IPS-20b (cell line): ENCODE measurements at regions not wholly inside any gene's neighbourhood (a gene's known extent, or its start where the extent isn't known, plus 50 kb on each side); places are given as distances from the start of the nearest gene placed in this dataset.
"Not testable (repeated sequence)": the region's sequence is repeated elsewhere in the genome, so short reads cannot be mapped to it uniquely, and the experiment has no call there.

Source experiments
- H3K27ac ChIP-seq: one replicate; pipeline ENCODE4 v1.5.1; 2013; ENCODE audit warnings: low read length
- H3K27me3 ChIP-seq: 2 replicates; pipeline ENCODE4 v1.6.1; 2013; ENCODE audit warnings: mild to moderate bottlenecking, low read length, inconsistent platforms; ENCODE audit not compliant: insufficient read depth
- H3K36me3 ChIP-seq: 2 replicates; pipeline ENCODE4 v1.6.1; 2013; ENCODE audit warnings: low read depth, mild to moderate bottlenecking, inconsistent platforms, low read length, moderate library complexity; ENCODE audit not compliant: insufficient read depth
- H3K4me1 ChIP-seq: 2 replicates; pipeline ENCODE4 v1.6.1; 2013; ENCODE audit warnings: mild to moderate bottlenecking, control low read depth, inconsistent platforms, low read length, moderate library complexity; ENCODE audit not compliant: insufficient read depth
- H3K4me3 ChIP-seq: 2 replicates; pipeline ENCODE4 v1.5.1; 2013; ENCODE audit warnings: mild to moderate bottlenecking, low read length, inconsistent platforms
- H3K9ac ChIP-seq: 2 replicates; pipeline ENCODE4 v1.6.1; 2013; ENCODE audit warnings: low read depth, mild to moderate bottlenecking, inconsistent platforms, low read length, moderate library complexity
- H3K9me3 ChIP-seq: 2 replicates; pipeline ENCODE4 v1.6.1; 2013; ENCODE audit warnings: mild to moderate bottlenecking, low read depth, low read length, inconsistent platforms; ENCODE audit not compliant: insufficient read depth

GRCh38 chr18:52237551-52237950 is 102.4 kb upstream of the DCC start:
- Histone ChIP-seq H3K27ac (no peak overlapping the region), H3K27me3 (no peaks in the 10 kb centered on the region), H3K36me3 (no peaks in the 10 kb centered on the region), H3K4me1 (no peaks in the 10 kb centered on the region), H3K9me3 (no peaks in the 10 kb centered on the region), H3K9ac (no peak overlapping the region), H3K4me3 (no peak overlapping the region)

DNA sequence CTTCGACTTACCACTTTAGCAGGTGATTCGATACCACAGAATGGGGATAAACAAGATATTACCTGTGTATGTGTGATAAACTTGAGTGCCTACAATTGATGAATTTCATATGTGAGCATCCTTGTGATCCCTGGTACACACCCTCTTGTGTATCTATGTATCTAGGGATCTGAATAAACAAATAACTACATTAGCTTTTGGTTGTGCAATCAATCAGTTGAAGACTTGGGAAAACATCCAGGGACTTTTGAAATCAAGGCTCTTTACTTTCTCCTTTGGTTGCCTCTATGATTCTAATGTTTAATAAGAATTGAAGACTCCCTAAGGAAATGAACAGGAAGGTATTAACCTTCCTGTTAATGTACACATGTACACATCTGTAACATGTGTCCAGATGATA is 97.3 kb upstream of the DCC start:
- Histone ChIP-seq H3K36me3 (no peaks in the 10 kb centered on the region), H3K27ac (no peak overlapping the region), H3K4me3 (no peak overlapping the region), H3K4me1 (no peaks in the 10 kb centered on the region), H3K9ac (no peak overlapping the region), H3K9me3 (peaks cover 6% of the 10 kb centered on the region), H3K27me3 (no peaks in the 10 kb centered on the region)

DNA sequence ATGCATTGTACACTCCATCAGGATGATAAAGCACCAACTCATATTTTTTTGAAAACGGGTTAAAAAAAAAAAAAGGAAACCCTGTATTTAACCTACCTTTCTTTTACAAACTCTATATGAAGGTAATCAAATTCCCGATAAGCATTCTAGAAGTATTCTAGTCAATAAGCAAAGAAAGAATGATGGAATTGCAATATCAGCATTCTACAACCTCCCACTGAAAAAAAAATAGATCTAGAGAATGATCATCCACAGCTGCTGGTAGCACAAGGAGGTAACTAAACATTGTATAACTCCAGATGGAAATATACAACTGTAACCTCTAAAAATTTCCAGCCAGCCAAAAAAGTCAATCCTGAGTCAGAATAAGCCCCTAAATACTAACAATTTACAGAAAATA is 95.3 kb upstream of the DCC start:
- H3K27me3 ChIP-seq, result no peaks in the 10 kb centered on the region
- no peaks in the 10 kb centered on the region for H3K36me3 ChIP-seq
- H3K27ac ChIP-seq, result no peak overlapping the region
- peaks cover 7% of the 10 kb centered on the region for H3K9me3 ChIP-seq
- no peaks in the 10 kb centered on the region for H3K4me1 ChIP-seq
- no peak overlapping the region for H3K4me3 ChIP-seq
- no peak overlapping the region for H3K9ac ChIP-seq

GRCh38 chr18:52254367-52254766 is 85.6 kb upstream of the DCC start:
- Histone ChIP-seq H3K27ac (no peak overlapping the region), H3K36me3 (no peaks in the 10 kb centered on the region), H3K27me3 (no peaks in the 10 kb centered on the region), H3K9ac (no peak overlapping the region), H3K4me3 (no peak overlapping the region), H3K4me1 (peaks cover 10% of the 10 kb centered on the region), H3K9me3 (no peaks in the 10 kb centered on the region)

DNA sequence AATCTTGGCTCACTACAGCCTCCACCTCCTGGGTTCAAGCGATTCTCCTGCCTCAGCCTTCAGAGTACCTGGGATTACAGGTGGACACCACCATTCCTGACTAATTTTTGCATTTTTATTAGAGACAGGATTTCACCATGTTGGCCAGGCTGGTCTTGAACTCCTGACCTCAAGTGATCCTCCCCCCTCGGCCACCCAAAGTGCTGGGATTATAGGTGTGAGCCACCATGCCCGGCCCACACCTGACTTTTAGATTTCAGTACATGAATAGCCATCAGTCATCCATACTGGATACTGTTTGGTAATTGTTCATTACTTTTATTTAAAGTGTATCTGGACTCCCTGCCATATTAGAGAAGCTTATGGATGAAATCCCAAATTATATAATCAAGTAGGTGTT is 82.6 kb upstream of the DCC start:
- H3K27me3 ChIP-seq, H3K36me3 ChIP-seq, H3K9me3 ChIP-seq, H3K27ac ChIP-seq, H3K4me1 ChIP-seq, H3K9ac ChIP-seq, H3K4me3 ChIP-seq: not testable (repeated sequence)

DNA sequence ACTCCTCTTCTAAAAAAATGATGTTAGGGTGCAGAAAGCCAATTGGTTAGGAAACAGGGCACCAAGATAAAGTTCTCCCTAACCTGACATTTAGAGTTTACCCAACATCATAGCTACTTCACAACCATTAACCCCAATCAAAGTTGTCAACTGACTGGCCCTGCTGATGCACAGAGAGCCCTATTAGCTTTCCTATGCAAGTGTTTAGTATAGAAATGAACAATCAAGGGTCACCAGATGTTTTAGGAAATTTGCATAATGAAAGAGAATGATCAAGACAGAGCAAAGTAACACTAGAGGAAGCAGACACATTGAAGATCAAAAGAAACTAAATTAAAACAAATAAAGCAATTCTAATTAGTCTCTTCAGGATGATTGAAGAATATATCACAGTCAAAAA is 64.2 kb upstream of the DCC start:
- peaks cover 5% of the 10 kb centered on the region for H3K4me1 ChIP-seq
- no peaks in the 10 kb centered on the region for H3K27me3 ChIP-seq
- no peaks in the 10 kb centered on the region for H3K36me3 ChIP-seq
- no peaks in the 10 kb centered on the region for H3K9me3 ChIP-seq
- H3K27ac ChIP-seq, result no peak overlapping the region
- H3K4me3 ChIP-seq, result no peak overlapping the region
- no peak overlapping the region for H3K9ac ChIP-seq

DNA sequence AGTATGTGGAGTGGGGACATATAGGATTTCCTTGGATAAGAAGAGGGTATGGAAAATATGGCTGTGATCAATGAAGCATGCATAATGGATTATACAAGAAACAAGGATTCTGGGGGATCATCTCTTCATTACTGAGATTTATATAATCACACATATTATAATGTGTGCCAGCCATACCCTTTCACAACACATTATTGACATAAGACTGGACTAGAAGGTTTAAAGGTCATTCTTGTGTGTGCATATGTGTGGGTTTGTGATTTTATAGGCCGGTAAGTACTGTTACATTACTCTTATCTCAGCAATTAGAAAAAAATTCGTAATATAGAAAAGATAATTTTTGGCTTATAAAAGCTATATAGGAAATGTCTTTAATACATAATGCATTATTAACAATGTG is 62.2 kb upstream of the DCC start:
- H3K4me3 ChIP-seq, result no peak overlapping the region
- no peaks in the 10 kb centered on the region for H3K27me3 ChIP-seq
- H3K9me3 ChIP-seq, result no peaks in the 10 kb centered on the region
- peaks cover 5% of the 10 kb centered on the region for H3K4me1 ChIP-seq
- H3K27ac ChIP-seq, result no peak overlapping the region
- no peak overlapping the region for H3K9ac ChIP-seq
- H3K36me3 ChIP-seq, result no peaks in the 10 kb centered on the region

DNA sequence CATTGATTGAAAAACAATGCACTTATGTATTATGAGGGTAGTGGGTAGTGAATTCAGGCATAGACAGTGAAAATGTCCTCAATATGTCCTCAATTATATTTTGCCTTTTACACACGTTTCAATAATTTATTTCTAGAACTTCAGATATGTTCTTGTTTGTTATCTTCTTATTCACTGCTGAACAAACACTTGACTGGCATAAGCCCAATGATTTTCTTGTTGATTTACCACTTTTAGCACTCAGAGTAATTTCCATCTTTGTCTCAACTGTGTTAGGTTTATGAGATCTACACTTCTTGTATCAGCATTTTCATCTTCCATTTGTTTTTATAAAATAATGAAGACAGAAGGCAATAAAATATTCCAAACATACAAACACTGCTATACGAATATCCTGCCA is 61.8 kb upstream of the DCC start:
- Histone ChIP-seq H3K36me3 (no peaks in the 10 kb centered on the region), H3K9ac (no peak overlapping the region), H3K27ac (no peak overlapping the region), H3K4me1 (peaks cover 5% of the 10 kb centered on the region), H3K27me3 (no peaks in the 10 kb centered on the region), H3K4me3 (no peak overlapping the region), H3K9me3 (no peaks in the 10 kb centered on the region)

DNA sequence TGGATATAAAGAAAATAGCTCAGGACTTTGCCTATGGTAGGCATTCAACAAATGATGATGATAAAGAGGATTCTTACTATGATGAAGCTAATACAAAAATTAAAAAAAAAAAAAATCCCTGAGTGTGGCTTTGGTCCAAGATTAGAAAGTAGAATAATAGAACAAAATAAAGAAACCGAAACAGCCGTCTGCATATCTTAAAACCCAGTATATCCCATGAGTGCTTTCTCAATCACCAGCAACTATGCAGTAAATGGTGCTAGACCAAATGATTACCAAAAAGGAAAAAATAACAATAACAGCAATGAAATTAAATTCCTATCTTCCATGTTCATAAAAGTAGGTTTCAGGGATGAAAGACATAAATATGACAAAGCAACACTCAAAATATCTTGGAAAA is 59.3 kb upstream of the DCC start:
- Histone ChIP-seq H3K4me1 (no peaks in the 10 kb centered on the region), H3K9ac (no peak overlapping the region), H3K4me3 (no peak overlapping the region), H3K27ac (no peak overlapping the region), H3K9me3 (no peaks in the 10 kb centered on the region), H3K36me3 (no peaks in the 10 kb centered on the region), H3K27me3 (no peaks in the 10 kb centered on the region)

DNA sequence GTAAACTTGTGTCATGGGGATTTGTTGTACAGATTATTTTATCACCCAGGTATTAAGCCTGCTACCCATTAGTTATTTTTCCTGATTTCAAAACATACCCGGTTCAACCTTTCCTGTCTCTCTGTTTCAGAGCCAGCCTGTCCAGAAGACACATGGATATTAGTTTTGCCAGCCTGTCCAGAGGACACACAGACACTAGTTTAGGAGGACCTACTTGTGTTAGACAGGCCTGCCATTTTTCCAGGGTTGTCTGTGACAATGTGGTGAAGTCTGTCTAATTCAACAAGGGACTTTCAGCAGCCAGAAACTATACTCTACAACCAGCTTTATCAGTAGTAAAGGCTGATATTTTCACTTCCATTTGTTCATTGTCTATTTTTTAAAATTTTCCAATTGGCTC is 56.1 kb upstream of the DCC start:
- H3K36me3 ChIP-seq, result no peaks in the 10 kb centered on the region
- no peak overlapping the region for H3K4me3 ChIP-seq
- H3K9ac ChIP-seq, result no peak overlapping the region
- no peaks in the 10 kb centered on the region for H3K9me3 ChIP-seq
- peaks cover 18% of the 10 kb centered on the region; the same call in 1 of the 2 replicates for H3K4me1 ChIP-seq
- H3K27ac ChIP-seq, result no peak overlapping the region
- no peaks in the 10 kb centered on the region for H3K27me3 ChIP-seq

- no peaks in the 10 kb centered on the region for H3K27me3 ChIP-seq
- H3K9me3 ChIP-seq, result no peaks in the 10 kb centered on the region
- H3K4me3 ChIP-seq, result no peak overlapping the region
- no peak overlapping the region for H3K27ac ChIP-seq
- no peak overlapping the region for H3K9ac ChIP-seq
- peaks cover 18% of the 10 kb centered on the region; the same call in 1 of the 2 replicates for H3K4me1 ChIP-seq
- H3K36me3 ChIP-seq, result no peaks in the 10 kb centered on the region
These were observed 53.3 kb upstream of the DCC start for GRCh38 chr18:52286675-52287074.

DNA sequence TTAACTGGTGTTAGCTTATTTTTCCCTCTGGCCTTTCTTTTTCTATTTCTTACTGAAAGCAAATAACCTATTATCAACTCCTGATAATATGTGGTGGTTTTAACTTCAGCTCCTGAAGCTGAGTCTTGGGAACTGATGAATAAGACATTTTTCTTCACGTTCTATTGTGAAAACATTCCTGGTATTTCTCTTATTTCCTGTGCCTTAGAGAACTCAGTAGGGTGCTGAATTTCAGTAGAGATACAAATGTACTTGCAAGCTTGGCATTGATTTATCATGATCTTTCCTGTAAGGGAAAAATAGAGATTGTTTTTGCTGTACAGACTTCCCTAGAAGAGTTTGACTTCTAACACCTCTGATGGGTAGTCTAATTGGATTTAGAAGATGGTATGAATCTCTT is 52.8 kb upstream of the DCC start:
- Histone ChIP-seq H3K36me3 (no peaks in the 10 kb centered on the region), H3K9ac (no peak overlapping the region), H3K4me3 (no peak overlapping the region), H3K27ac (no peak overlapping the region), H3K4me1 (peaks cover 18% of the 10 kb centered on the region; the same call in 1 of the 2 replicates), H3K9me3 (no peaks in the 10 kb centered on the region), H3K27me3 (no peaks in the 10 kb centered on the region)
